ENCODE measurements at regions not wholly inside any gene's neighbourhood (a gene's known extent, or its start where the extent isn't known, plus 50 kb on each side); places are given as distances from the start of the nearest gene placed in this dataset.
"Not testable (repeated sequence)": the region's sequence is repeated elsewhere in the genome, so short reads cannot be mapped to it uniquely, and the experiment has no call there.

GRCh38 chr4:81816031-81816761 lies 344.5 kb upstream of the RASGEF1B start:
- no peak for DNase-seq (ENCODE audit: low spot score)

- no peak for DNase-seq (ENCODE audit: low spot score)
Measured at GRCh38 chr4:81814987-81815541, 343.4 kb upstream of the RASGEF1B start.

- DNase-seq (ENCODE audit: low spot score) = no peak
Measured at GRCh38 chr4:81811562-81812293, 340.0 kb upstream of the RASGEF1B start.

- no peak for DNase-seq (ENCODE audit: low spot score)
Measured at GRCh38 chr4:81808011-81808672, 336.4 kb upstream of the RASGEF1B start.

- no peak for DNase-seq (ENCODE audit: low spot score)
Measured at GRCh38 chr4:81807386-81807785, 335.7 kb upstream of the RASGEF1B start.

- no peak for DNase-seq (ENCODE audit: low spot score)
Measured at GRCh38 chr4:81806485-81806884, 334.8 kb upstream of the RASGEF1B start.

- DNase-seq (ENCODE audit: low spot score) = no peak
Measured at GRCh38 chr4:81804849-81805248, 333.1 kb upstream of the RASGEF1B start.

GRCh38 chr4:81802285-81802846 lies 330.7 kb upstream of the RASGEF1B start:
- no peak for DNase-seq (ENCODE audit: low spot score)

- no peak for DNase-seq (ENCODE audit: low spot score)
Measured at GRCh38 chr4:81799371-81799770, 327.7 kb upstream of the RASGEF1B start.

- DNase-seq (ENCODE audit: low spot score) = no peak
Measured at GRCh38 chr4:81796790-81797528, 325.3 kb upstream of the RASGEF1B start.

GRCh38 chr4:81792521-81792920 lies 320.8 kb upstream of the RASGEF1B start:
- DNase-seq (ENCODE audit: low spot score) = no peak

- no peak for DNase-seq (ENCODE audit: low spot score)
Measured at GRCh38 chr4:81790477-81790876, 318.8 kb upstream of the RASGEF1B start.

- no peak for DNase-seq (ENCODE audit: low spot score)
Measured at GRCh38 chr4:81789741-81790399, 318.2 kb upstream of the RASGEF1B start.

GRCh38 chr4:81789158-81789557 lies 317.5 kb upstream of the RASGEF1B start:
- DNase-seq (ENCODE audit: low spot score) = no peak

- DNase-seq (ENCODE audit: low spot score) = no peak
Measured at GRCh38 chr4:81786766-81787165, 315.1 kb upstream of the RASGEF1B start.

- DNase-seq (ENCODE audit: low spot score) = peak; percentile 55
Measured at GRCh38 chr4:81786063-81786763, 314.5 kb upstream of the RASGEF1B start.

GRCh38 chr4:81785338-81785737 lies 313.6 kb upstream of the RASGEF1B start:
- DNase-seq (ENCODE audit: low spot score) = no peak

- DNase-seq (ENCODE audit: low spot score) = no peak
Measured at GRCh38 chr4:81783558-81783957, 311.9 kb upstream of the RASGEF1B start.

- no peak for DNase-seq (ENCODE audit: low spot score)
Measured at GRCh38 chr4:81781799-81782198, 310.1 kb upstream of the RASGEF1B start.

GRCh38 chr4:81777718-81778117 lies 306.0 kb upstream of the RASGEF1B start:
- not testable (repeated sequence) for DNase-seq (ENCODE audit: low spot score)

Measured in pons (tissue), 1 donor.